ENCODE measurements at regions not wholly inside any gene's neighbourhood (a gene's known extent, or its start where the extent isn't known, plus 50 kb on each side); places are given as distances from the start of the nearest gene placed in this dataset.

GRCh38 chr1:79374397-79374796 is 367.9 kb upstream of the ADGRL4 start:
- TF ChIP-seq CTCF (conservative IDR thresholded peaks at IDR 0.05; ENCODE audit: low read length) (no peak), EZH2phosphoT487 (IDR thresholded peaks at IDR 0.05; ENCODE audit: borderline replicate concordance, low read depth, low read length) (no peak)
